ENCODE measurements at regions not wholly inside any gene's neighbourhood (a gene's known extent, or its start where the extent isn't known, plus 50 kb on each side); places are given as distances from the start of the nearest gene placed in this dataset.

DNA sequence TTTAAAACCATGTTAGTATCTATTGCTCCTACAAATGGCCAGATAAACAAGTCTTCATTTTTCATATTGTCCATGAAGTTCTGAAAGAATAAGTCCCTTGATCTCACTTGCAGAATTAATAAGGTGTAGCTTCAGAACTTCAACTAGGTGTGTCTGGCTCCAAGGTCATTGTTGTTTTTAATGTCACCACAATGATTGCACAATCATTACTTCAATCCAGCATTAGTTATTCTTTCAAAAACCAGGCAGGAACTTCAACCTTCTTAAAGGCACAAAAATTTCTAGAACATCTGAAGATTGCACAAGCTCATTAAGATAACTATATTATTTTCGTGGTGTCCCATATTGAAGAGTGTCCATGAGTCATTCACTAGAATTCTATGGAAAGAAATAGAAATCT lies 1386.4 kb downstream of the CDH11 start:
- peaks cover 11% of the 10 kb centered on the region for H3K9me3 Mint-ChIP-seq
- CTCF ChIA-PET: no interaction called here
- no peak overlapping the region for H3K4me3 Mint-ChIP-seq

DNA sequence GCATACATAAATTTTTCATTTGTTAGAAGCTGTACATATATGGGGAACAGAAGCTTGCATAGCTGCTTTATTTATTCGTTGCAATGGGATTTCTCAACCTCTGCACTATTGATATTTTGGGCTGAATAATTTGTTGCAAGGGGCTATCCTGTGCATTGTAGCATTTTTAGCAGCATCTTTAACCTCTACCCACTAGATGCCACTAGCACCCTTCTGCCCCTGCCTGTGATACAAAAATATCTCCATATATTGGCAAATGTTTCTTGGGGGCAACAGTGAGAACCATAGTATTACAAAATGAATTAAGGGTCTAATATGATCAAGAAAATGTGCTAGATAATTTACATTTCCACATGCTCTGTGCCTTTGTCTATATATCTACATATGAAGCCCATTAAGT lies 1401.0 kb downstream of the CDH11 start:
- H3K36me3 Mint-ChIP-seq (ENCODE audit: low read depth): no peaks in the 10 kb centered on the region
- H3K27ac Mint-ChIP-seq: no peak overlapping the region
- no peak for DNase-seq
- no peaks in the 10 kb centered on the region for H3K4me1 Mint-ChIP-seq (ENCODE audit: low read depth)
- CTCF ChIA-PET: no interaction called here
- no peaks in the 10 kb centered on the region for H3K27me3 Mint-ChIP-seq (ENCODE audit: low read depth)
- H3K9me3 Mint-ChIP-seq: peaks cover 7% of the 10 kb centered on the region
- H3K4me3 Mint-ChIP-seq: no peak overlapping the region
- intact Hi-C loops (cut with micrococcal nuclease): no loop called here

More for the DNA sequence above, 1386.4 kb downstream of the CDH11 start:
- no peaks in the 10 kb centered on the region for H3K4me1 Mint-ChIP-seq (ENCODE audit: low read depth)
- no peak for DNase-seq
- intact Hi-C loops (cut with micrococcal nuclease): no loop called here
- no peaks in the 10 kb centered on the region for H3K27me3 Mint-ChIP-seq (ENCODE audit: low read depth)
- no peaks in the 10 kb centered on the region for H3K36me3 Mint-ChIP-seq (ENCODE audit: low read depth)
- H3K27ac Mint-ChIP-seq: no peak overlapping the region

DNA sequence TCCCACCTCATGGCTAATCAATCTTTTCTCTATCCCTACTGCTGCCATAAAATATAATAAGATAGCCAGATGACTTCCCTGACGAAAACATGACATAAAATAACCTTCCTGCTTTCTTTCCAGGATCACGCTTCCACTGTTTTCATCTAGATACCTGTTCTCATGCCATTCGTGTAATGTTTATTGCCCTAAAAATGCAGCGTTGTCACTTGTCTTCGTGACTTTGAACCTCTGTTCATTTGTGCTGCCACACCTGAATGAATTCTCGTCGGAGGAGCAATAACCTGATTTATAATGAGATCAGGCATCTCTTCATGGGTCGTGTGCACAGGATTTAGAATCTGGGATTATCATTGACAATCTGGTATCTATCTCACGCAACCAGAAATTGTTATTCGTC lies 1401.9 kb downstream of the CDH11 start:
- H3K27ac Mint-ChIP-seq: no peak overlapping the region
- no peaks in the 10 kb centered on the region for H3K36me3 Mint-ChIP-seq (ENCODE audit: low read depth)
- no peaks in the 10 kb centered on the region for H3K27me3 Mint-ChIP-seq (ENCODE audit: low read depth)
- H3K4me3 Mint-ChIP-seq: no peak overlapping the region
- no peaks in the 10 kb centered on the region for H3K4me1 Mint-ChIP-seq (ENCODE audit: low read depth)
- CTCF ChIA-PET: no interaction called here
- intact Hi-C loops (cut with micrococcal nuclease): no loop called here
- no peak for DNase-seq
- H3K9me3 Mint-ChIP-seq: peaks cover 12% of the 10 kb centered on the region

DNA sequence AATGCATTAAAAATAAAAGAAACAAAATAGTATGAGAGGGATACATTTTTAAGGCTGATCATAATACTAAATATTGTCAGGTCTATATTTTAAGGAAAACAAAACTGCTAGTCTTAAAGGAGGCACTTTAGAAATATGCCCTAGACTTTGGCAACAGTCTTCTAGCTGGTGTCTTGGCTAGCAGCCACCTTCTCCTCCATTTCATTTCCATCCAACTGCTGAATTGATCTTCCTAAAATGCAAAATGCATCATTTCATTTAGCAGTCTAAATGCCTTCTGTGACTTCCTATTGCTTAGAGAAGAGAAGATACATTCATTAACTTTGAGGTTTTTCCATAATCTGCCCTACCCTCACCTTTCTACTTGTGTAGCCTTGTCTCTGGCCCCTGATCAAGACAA lies 1404.1 kb downstream of the CDH11 start:
- CTCF ChIA-PET: no interaction called here
- DNase-seq: no peak
- Mint-ChIP-seq H3K36me3 (ENCODE audit: low read depth) (no peaks in the 10 kb centered on the region), H3K27ac (no peak overlapping the region), H3K9me3 (peaks cover 10% of the 10 kb centered on the region), H3K27me3 (ENCODE audit: low read depth) (no peaks in the 10 kb centered on the region), H3K4me3 (no peak overlapping the region), H3K4me1 (ENCODE audit: low read depth) (no peaks in the 10 kb centered on the region)
- intact Hi-C loops (cut with micrococcal nuclease): no loop called here

GRCh38 chr16:63714876-63715275 lies 1407.0 kb downstream of the CDH11 start:
- H3K36me3 Mint-ChIP-seq (ENCODE audit: low read depth): no peaks in the 10 kb centered on the region
- no peaks in the 10 kb centered on the region for H3K27me3 Mint-ChIP-seq (ENCODE audit: low read depth)
- no peak overlapping the region for H3K27ac Mint-ChIP-seq
- no peaks in the 10 kb centered on the region for H3K4me1 Mint-ChIP-seq (ENCODE audit: low read depth)
- intact Hi-C loops (cut with micrococcal nuclease): no loop called here
- no peak for DNase-seq
- H3K9me3 Mint-ChIP-seq: peaks cover 10% of the 10 kb centered on the region
- CTCF ChIA-PET: interaction anchor here (0.7 kb wide), 1 partner anchor 228 kb away, joined by 3 read pairs; no protein-coding TSS in a partner anchor
- no peak overlapping the region for H3K4me3 Mint-ChIP-seq

DNA sequence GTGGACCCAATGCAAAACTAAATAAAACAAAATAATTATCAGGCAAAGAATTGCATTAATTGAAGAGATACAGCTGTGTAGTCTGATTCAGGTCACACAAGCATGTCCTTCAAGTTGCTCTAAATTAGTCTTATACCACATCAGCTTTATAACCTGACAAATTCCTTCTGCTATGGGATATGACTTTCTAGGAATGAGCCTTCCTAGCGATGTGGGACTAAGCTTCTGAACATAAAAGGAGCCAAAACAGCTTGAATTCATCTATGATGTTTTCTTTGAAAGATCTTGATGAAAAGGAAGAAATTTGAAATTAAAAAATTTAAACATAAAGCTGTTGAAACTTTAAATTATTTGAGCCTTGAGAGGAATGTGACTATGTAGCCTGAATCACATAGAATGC lies 1409.1 kb downstream of the CDH11 start:
- Mint-ChIP-seq H3K27me3 (ENCODE audit: low read depth) (no peaks in the 10 kb centered on the region), H3K36me3 (ENCODE audit: low read depth) (no peaks in the 10 kb centered on the region), H3K4me1 (ENCODE audit: low read depth) (no peaks in the 10 kb centered on the region), H3K27ac (no peak overlapping the region), H3K4me3 (no peak overlapping the region), H3K9me3 (peaks cover 10% of the 10 kb centered on the region)
- DNase-seq: no peak
- CTCF ChIA-PET: interaction anchor here (0.6 kb wide), 1 partner anchor 41 kb away, joined by 4 read pairs; no protein-coding TSS in a partner anchor
- intact Hi-C loops (cut with micrococcal nuclease): no loop called here

DNA sequence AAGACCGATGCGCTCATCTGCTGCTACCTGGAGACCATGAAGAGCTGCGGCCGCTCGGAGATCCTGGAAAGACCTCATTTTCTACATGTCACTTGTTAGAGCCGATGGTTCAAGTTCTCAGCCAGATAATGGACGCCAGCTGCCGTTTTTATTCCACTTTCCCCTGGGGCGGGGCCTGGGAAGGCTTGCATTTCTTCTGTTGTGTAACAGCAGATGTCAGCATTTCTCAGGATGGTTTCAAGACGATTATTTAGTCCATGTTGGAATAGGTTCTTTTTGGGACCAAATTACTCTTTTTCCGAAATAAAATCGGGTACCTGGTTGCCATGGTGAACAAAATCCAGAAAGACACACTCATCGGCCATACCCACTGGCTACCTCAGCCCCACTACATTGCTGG lies 1418.3 kb downstream of the CDH11 start:
- Mint-ChIP-seq H3K9me3 (peaks cover 7% of the 10 kb centered on the region), H3K27ac (no peak overlapping the region), H3K36me3 (ENCODE audit: low read depth) (no peaks in the 10 kb centered on the region), H3K4me3 (no peak overlapping the region), H3K27me3 (ENCODE audit: low read depth) (no peaks in the 10 kb centered on the region), H3K4me1 (ENCODE audit: low read depth) (no peaks in the 10 kb centered on the region)
- CTCF ChIA-PET: no interaction called here
- DNase-seq: no peak
- intact Hi-C loops (cut with micrococcal nuclease): no loop called here

- CTCF ChIA-PET: no interaction called here
- DNase-seq: no peak
- Mint-ChIP-seq H3K27me3 (ENCODE audit: low read depth) (no peaks in the 10 kb centered on the region), H3K4me1 (ENCODE audit: low read depth) (no peaks in the 10 kb centered on the region), H3K9me3 (peaks cover 7% of the 10 kb centered on the region), H3K4me3 (no peak overlapping the region), H3K27ac (no peak overlapping the region), H3K36me3 (ENCODE audit: low read depth) (no peaks in the 10 kb centered on the region)
- intact Hi-C loops (cut with micrococcal nuclease): no loop called here
Measured at GRCh38 chr16:63702981-63703590, 1418.8 kb downstream of the CDH11 start.

DNA sequence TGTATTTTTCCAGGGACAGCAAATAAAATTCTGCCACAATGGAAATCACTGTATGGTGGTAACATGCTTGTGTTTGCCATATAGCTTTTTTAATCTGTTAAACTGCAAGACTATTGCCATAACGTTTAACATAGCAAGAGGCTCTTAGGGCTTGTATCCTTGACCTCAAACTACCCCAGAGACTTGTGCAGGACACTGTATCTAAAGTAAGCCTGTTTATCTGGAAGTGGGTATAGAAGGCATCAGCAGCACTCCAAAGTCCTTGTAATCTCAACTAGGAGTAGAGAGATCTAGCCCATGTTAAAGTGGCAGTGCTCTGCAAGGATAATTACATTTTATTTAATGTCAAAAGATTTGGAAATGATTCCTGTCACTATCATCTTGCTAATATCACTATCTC lies 1424.1 kb downstream of the CDH11 start:
- Mint-ChIP-seq H3K9me3 (peaks cover 12% of the 10 kb centered on the region), H3K27ac (no peak overlapping the region), H3K36me3 (ENCODE audit: low read depth) (no peaks in the 10 kb centered on the region), H3K27me3 (ENCODE audit: low read depth) (no peaks in the 10 kb centered on the region), H3K4me3 (no peak overlapping the region), H3K4me1 (ENCODE audit: low read depth) (no peaks in the 10 kb centered on the region)
- no peak for DNase-seq
- intact Hi-C loops (cut with micrococcal nuclease): no loop called here
- CTCF ChIA-PET: no interaction called here

GRCh38 chr16:63695347-63695746 lies 1426.5 kb downstream of the CDH11 start:
- Mint-ChIP-seq H3K27me3 (ENCODE audit: low read depth) (no peaks in the 10 kb centered on the region), H3K4me3 (no peak overlapping the region), H3K36me3 (ENCODE audit: low read depth) (no peaks in the 10 kb centered on the region), H3K27ac (no peak overlapping the region), H3K9me3 (peaks cover 14% of the 10 kb centered on the region), H3K4me1 (ENCODE audit: low read depth) (no peaks in the 10 kb centered on the region)
- no peak for DNase-seq
- CTCF ChIA-PET: no interaction called here
- intact Hi-C loops (cut with micrococcal nuclease): no loop called here

- intact Hi-C loops (cut with micrococcal nuclease): no loop called here
- DNase-seq: no peak
- H3K4me3 Mint-ChIP-seq: no peak overlapping the region
- no peaks in the 10 kb centered on the region for H3K4me1 Mint-ChIP-seq (ENCODE audit: low read depth)
- H3K9me3 Mint-ChIP-seq: peaks cover 16% of the 10 kb centered on the region
- H3K27me3 Mint-ChIP-seq (ENCODE audit: low read depth): no peaks in the 10 kb centered on the region
- H3K36me3 Mint-ChIP-seq (ENCODE audit: low read depth): no peaks in the 10 kb centered on the region
- no peak overlapping the region for H3K27ac Mint-ChIP-seq
- CTCF ChIA-PET: interaction anchor here (0.7 kb wide), 1 partner anchor 25 kb away, joined by 3 read pairs; no protein-coding TSS in a partner anchor
Measured at GRCh38 chr16:63690961-63691360, 1430.9 kb downstream of the CDH11 start.

GRCh38 chr16:63690267-63690666 lies 1431.6 kb downstream of the CDH11 start:
- no peak overlapping the region for H3K4me3 Mint-ChIP-seq
- intact Hi-C loops (cut with micrococcal nuclease): no loop called here

GRCh38 chr16:63689068-63689467 lies 1432.8 kb downstream of the CDH11 start:
- Mint-ChIP-seq H3K27ac (no peak overlapping the region), H3K9me3 (peaks cover 18% of the 10 kb centered on the region), H3K4me1 (ENCODE audit: low read depth) (no peaks in the 10 kb centered on the region), H3K4me3 (no peak overlapping the region), H3K36me3 (ENCODE audit: low read depth) (no peaks in the 10 kb centered on the region), H3K27me3 (ENCODE audit: low read depth) (no peaks in the 10 kb centered on the region)
- CTCF ChIA-PET: no interaction called here
- no peak for DNase-seq
- intact Hi-C loops (cut with micrococcal nuclease): no loop called here

More at GRCh38 chr16:63690267-63690666, 1431.6 kb downstream of the CDH11 start:
- Mint-ChIP-seq H3K4me1 (ENCODE audit: low read depth) (no peaks in the 10 kb centered on the region), H3K27ac (no peak overlapping the region), H3K27me3 (ENCODE audit: low read depth) (no peaks in the 10 kb centered on the region), H3K9me3 (peaks cover 16% of the 10 kb centered on the region), H3K36me3 (ENCODE audit: low read depth) (no peaks in the 10 kb centered on the region)
- no peak for DNase-seq
- CTCF ChIA-PET: interaction anchor here (0.5 kb wide), 1 partner anchor 616 kb away, joined by 3 read pairs; no protein-coding TSS in a partner anchor
